Brain microvascular endothelial cell (primary cell): ENCODE measurements at regions not wholly inside any gene's neighbourhood (a gene's known extent, or its start where the extent isn't known, plus 50 kb on each side); places are given as distances from the start of the nearest gene placed in this dataset.

Experiments used
- DNase-seq: peaks from one replicate; pipeline ENCODE4 v3.0.0-alpha.2; 2020
- H3K27ac ChIP-seq: fragments of 250-450 bp; sonication (Bioruptor Pico); 2 replicates; pipeline ENCODE4 v1.5.1; 2020; ENCODE audit warnings: mild to moderate bottlenecking, moderate library complexity
- H3K27me3 ChIP-seq: fragments of 250-450 bp; sonication (Bioruptor Pico); replicated peaks from 2 replicates; pipeline ENCODE4 v1.5.1; 2020; ENCODE audit warnings: mild to moderate bottlenecking
- H3K36me3 ChIP-seq: fragments of 250-450 bp; sonication (Bioruptor Pico); replicated peaks from 2 replicates; pipeline ENCODE4 v1.5.1; 2020; ENCODE audit warnings: mild to moderate bottlenecking
- H3K4me3 ChIP-seq: 2 replicates; pipeline ENCODE4 v1.5.1; 2011; ENCODE audit warnings: low read depth, mild to moderate bottlenecking, control low read depth, low read length, moderate library complexity
- CTCF ChIP-seq: IDR thresholded peaks from 2 replicates; pipeline ENCODE4 v1.5.1; 2011; ENCODE audit warnings: low read depth, mild to moderate bottlenecking, moderate library complexity, low read length, control low read depth, inconsistent platforms; ENCODE audit errors: missing control alignments
- in situ Hi-C: cut with HindIII; loops from 2 replicates; pipeline ENCODE4 v1.10.0; 2017; ENCODE audit warnings: low sequenced_read_pairs, low pct_ligation_motif_present

GRCh38 chr22:47565607-47566006 is 803.2 kb downstream of the TBC1D22A start:
- in situ Hi-C loops: no loop called here
- Histone ChIP-seq H3K27ac (no peak overlapping the region), H3K4me3 (no peak overlapping the region), H3K36me3 (no peaks in the 10 kb centered on the region), H3K27me3 (no peaks in the 10 kb centered on the region)
- no peak for DNase-seq
- no peak for TF ChIP-seq CTCF

GRCh38 chr22:47564651-47565434 is 802.4 kb downstream of the TBC1D22A start:
- in situ Hi-C loops: no loop called here
- no peak for TF ChIP-seq CTCF
- no peak overlapping the region for H3K4me3 ChIP-seq

DNA sequence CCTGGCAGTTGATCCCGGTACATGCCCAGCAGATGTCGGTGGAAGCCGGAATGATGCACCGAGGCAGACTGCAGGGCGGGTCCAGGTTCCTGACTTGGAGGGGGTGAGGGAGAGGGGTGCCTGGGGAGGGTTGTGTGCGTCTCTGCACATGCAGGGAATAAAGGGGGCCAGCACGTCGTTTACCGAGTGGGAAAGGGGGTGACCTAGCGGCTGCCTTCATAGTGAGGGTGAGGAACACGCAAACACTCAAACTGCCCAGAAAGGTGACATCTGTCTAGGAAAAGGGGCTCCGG is 801.7 kb downstream of the TBC1D22A start:
- in situ Hi-C loops: no loop called here
- DNase-seq: no peak
- TF ChIP-seq CTCF: no peak
- Histone ChIP-seq H3K27me3 (no peaks in the 10 kb centered on the region), H3K4me3 (no peak overlapping the region), H3K36me3 (no peaks in the 10 kb centered on the region), H3K27ac (no peak overlapping the region)

More at GRCh38 chr22:47564651-47565434, 802.4 kb downstream of the TBC1D22A start:
- Histone ChIP-seq H3K27me3 (no peaks in the 10 kb centered on the region), H3K27ac (no peak overlapping the region), H3K36me3 (no peaks in the 10 kb centered on the region)
- no peak for DNase-seq

GRCh38 chr22:47563406-47564157 is 801.1 kb downstream of the TBC1D22A start:
- H3K27me3 ChIP-seq: no peaks in the 10 kb centered on the region
- no peak for TF ChIP-seq CTCF
- H3K27ac ChIP-seq: no peak overlapping the region
- in situ Hi-C loops: no loop called here
- H3K4me3 ChIP-seq: no peak overlapping the region
- no peak for DNase-seq
- no peaks in the 10 kb centered on the region for H3K36me3 ChIP-seq

DNA sequence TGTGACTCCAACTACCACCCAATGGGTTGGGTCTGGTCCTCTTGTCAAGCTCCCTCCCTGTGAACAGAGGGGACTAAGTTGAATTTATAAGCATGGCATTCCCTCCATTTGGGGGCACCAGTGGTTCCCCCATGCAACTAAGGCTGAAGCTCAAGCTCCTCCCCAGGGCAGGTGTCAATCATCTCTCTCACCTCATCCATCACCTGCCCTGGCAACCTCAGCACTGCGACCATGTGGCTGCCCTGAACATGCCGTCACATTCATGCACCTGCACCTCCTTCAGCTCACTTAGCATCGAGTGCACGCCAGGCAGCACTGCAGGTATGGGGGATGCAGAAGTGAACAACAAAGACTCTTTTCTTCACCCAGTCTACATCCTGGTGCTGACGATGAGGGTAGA is 799.3 kb downstream of the TBC1D22A start:
- no peak for DNase-seq
- in situ Hi-C loops: no loop called here
- no peak for TF ChIP-seq CTCF
- Histone ChIP-seq H3K36me3 (no peaks in the 10 kb centered on the region), H3K4me3 (no peak overlapping the region), H3K27me3 (no peaks in the 10 kb centered on the region), H3K27ac (no peak overlapping the region)
